HCT116 (cell line): ENCODE measurements at regions not wholly inside any gene's neighbourhood (a gene's known extent, or its start where the extent isn't known, plus 50 kb on each side); places are given as distances from the start of the nearest gene placed in this dataset.

Experiments used
- ATAC-seq: fragments of 200-7000 bp; cut with Tn5 transposase; 2 replicates; pipeline ENCODE4 v1.9.1; 2020; ENCODE audit warnings: mild to moderate bottlenecking, moderate library complexity
- BruUV-seq: library from RNA; stranded (reverse); fragments of 400-500 nt; replicated peaks from 2 replicates; lab custom pipeline; 2021; lab: Mats Ljungman, UMichigan
- CTCF ChIA-PET: fragments of 300-600 bp; sonication (Branson Sonifier 250); formaldehyde crosslinking; loops from one replicate; lab custom pipeline; 2021; ENCODE audit warnings: antibody characterized with exemption; lab: Charles Lee
- POLR2A ChIA-PET: fragments of 300-600, 350-600 bp; sonication (Branson Sonifier 250); formaldehyde crosslinking; loops from one replicate; lab custom pipeline; 2021; ENCODE audit warnings: antibody characterized with exemption; lab: Charles Lee
- RAD21 ChIA-PET, 2 experiments: fragments of 300-600 bp; sonication (Branson Sonifier 250); formaldehyde crosslinking; loops; one replicate each; lab custom pipeline; 2023; ENCODE audit warnings: low total read pairs in 2 of 2; ENCODE audit not compliant: uncharacterized antibody in 2 of 2, unreplicated experiment in 2 of 2, low non-redundant PET in 1 of 2; lab: Charles Lee
- DNase-seq: peaks from one replicate; pipeline ENCODE4 v3.0.0-alpha.2; 2010; ENCODE audit warnings: low read depth, low spot score
- H2AFZ ChIP-seq: fragments of 200-600 bp; shearing (Covaris generic), sonication (generic); 2 replicates; pipeline ENCODE4 v1.6.1; 2017; ENCODE audit warnings: low read depth, mixed run types, mixed read lengths, antibody characterized with exemption, low read length; ENCODE audit not compliant: poor library complexity, severe bottlenecking
- H3K27ac ChIP-seq: 2 replicates; pipeline ENCODE4 v1.5.1; 2012; ENCODE audit warnings: low read depth, low read length
- H3K27me3 ChIP-seq: fragments of 200-600 bp; sonication (generic); 2 replicates; pipeline ENCODE4 v1.6.1; 2016; ENCODE audit warnings: mixed run types, low read length, mixed read lengths; ENCODE audit not compliant: insufficient read depth
- H3K36me3 ChIP-seq, 2 experiments: fragments of 200-500 bp in 1 of 2; fragments of 200-600 bp in 1 of 2; sonication (Bioruptor generic) in 1 of 2; sonication (generic) in 1 of 2; 2 replicates each; pipeline versions ENCODE4 v1.5.1 to v1.6.1; 2014 to 2016; ENCODE audit warnings: low read length in 2 of 2, inconsistent platforms in 1 of 2, mixed read lengths in 1 of 2, mixed run types in 1 of 2; ENCODE audit not compliant: insufficient read depth in 2 of 2, control insufficient read depth in 1 of 2
- H3K4me1 ChIP-seq, 2 experiments: fragments of 200-600 bp in 1 of 2; sonication (generic) in 1 of 2; 2 replicates each; pipeline versions ENCODE4 v1.5.1 to v1.6.1; 2012 to 2017; ENCODE audit warnings: low read length in 2 of 2, inconsistent platforms in 1 of 2, mild to moderate bottlenecking in 1 of 2, mixed read lengths in 1 of 2, mixed run types in 1 of 2, moderate library complexity in 1 of 2; ENCODE audit not compliant: insufficient read depth in 2 of 2, control insufficient read depth in 1 of 2
- H3K4me2 ChIP-seq: fragments of 200-600 bp; sonication (generic); 2 replicates; pipeline ENCODE4 v1.6.1; 2017; ENCODE audit warnings: mixed run types, low read length, mixed read lengths
- H3K4me3 ChIP-seq, 2 experiments: fragments of 200-600 bp in 1 of 2; sonication (generic) in 1 of 2; replicated peaks in 1 of 2; 2 replicates each; pipeline ENCODE4 v1.5.1; 2011 to 2016; ENCODE audit warnings: low read length in 2 of 2, control low read depth in 1 of 2, low read depth in 1 of 2, mild to moderate bottlenecking in 1 of 2, mixed read lengths in 1 of 2, mixed run types in 1 of 2
- H3K79me2 ChIP-seq: fragments of 200-600 bp; sonication (generic); 2 replicates; pipeline ENCODE4 v1.6.1; 2017; ENCODE audit warnings: mild to moderate bottlenecking, mixed run types, low read length, moderate library complexity, mixed read lengths; ENCODE audit not compliant: insufficient read depth
- H3K9ac ChIP-seq: fragments of 200-600 bp; sonication (generic); 2 replicates; pipeline ENCODE4 v1.6.1; 2016; ENCODE audit warnings: low read length, mixed read lengths
- H3K9me2 ChIP-seq: fragments of 200-600 bp; sonication (generic), shearing (Covaris generic); 2 replicates; pipeline ENCODE4 v1.6.1; 2017; ENCODE audit warnings: mixed run types, mild to moderate bottlenecking, moderate library complexity; ENCODE audit not compliant: insufficient read depth
- H3K9me3 ChIP-seq, 2 experiments: fragments of 200-500 bp in 1 of 2; fragments of 200-600 bp in 1 of 2; sonication (Bioruptor generic) in 1 of 2; sonication (generic) in 1 of 2; 2 replicates each; pipeline ENCODE4 v1.6.1; 2014 to 2017; ENCODE audit warnings: low read length in 2 of 2, mixed read lengths in 2 of 2, inconsistent platforms in 1 of 2, low read depth in 1 of 2, mild to moderate bottlenecking in 1 of 2, mixed run types in 1 of 2, moderate library complexity in 1 of 2; ENCODE audit not compliant: control insufficient read depth in 1 of 2, insufficient read depth in 1 of 2
- H4K20me1 ChIP-seq: fragments of 200-600 bp; sonication (generic), shearing (Covaris generic); 2 replicates; pipeline ENCODE4 v1.6.1; 2017; ENCODE audit warnings: mixed run types, mild to moderate bottlenecking, moderate library complexity; ENCODE audit not compliant: insufficient read depth
- ATF3 ChIP-seq: IDR thresholded peaks from 2 replicates; pipeline ENCODE4 v1.6.1; 2012
- CBX3 ChIP-seq: IDR thresholded peaks from 2 replicates; pipeline ENCODE4 v1.6.1; 2012; ENCODE audit warnings: low read depth
- CEBPB ChIP-seq: IDR thresholded peaks from 2 replicates; pipeline ENCODE4 v1.6.1; 2012; ENCODE audit warnings: low read depth
- CTCF ChIP-seq, 3 experiments: fragments of 200-600 bp in 1 of 3; sonication (generic) in 1 of 3; IDR thresholded peaks in 2 of 3; conservative IDR thresholded peaks in 1 of 3; 2 replicates each; pipeline ENCODE4 v1.5.1; 2012 to 2017; ENCODE audit warnings: low read depth in 2 of 3, low read length in 2 of 3, antibody characterized with exemption in 1 of 3, borderline replicate concordance in 1 of 3, control low read depth in 1 of 3, mild to moderate bottlenecking in 1 of 3, mixed read lengths in 1 of 3, mixed run types in 1 of 3, moderate library complexity in 1 of 3; ENCODE audit not compliant: insufficient read depth in 1 of 3
- EGR1 ChIP-seq: IDR thresholded peaks from 2 replicates; pipeline ENCODE4 v1.6.1; 2012; ENCODE audit warnings: low read depth
- EZH2phosphoT487 ChIP-seq: fragments of 200-600 bp; IDR thresholded peaks from 2 replicates; pipeline ENCODE4 v1.6.1; 2018; ENCODE audit warnings: antibody characterized with exemption, borderline replicate concordance
- POLR2A ChIP-seq: IDR thresholded peaks from 2 replicates; pipeline ENCODE4 v1.7.0; 2011; ENCODE audit warnings: borderline replicate concordance; ENCODE audit not compliant: insufficient read depth, insufficient read length; ENCODE audit errors: extremely low read depth
- POLR2AphosphoS5 ChIP-seq: IDR thresholded peaks from 2 replicates; pipeline ENCODE4 v1.6.1; 2011; ENCODE audit warnings: mild to moderate bottlenecking, low read depth, low read length, moderate library complexity
- RAD21 ChIP-seq: IDR thresholded peaks from 2 replicates; pipeline ENCODE4 v1.6.1; 2012; ENCODE audit warnings: low read depth, mild to moderate bottlenecking
- SRF ChIP-seq: IDR thresholded peaks from 2 replicates; pipeline ENCODE4 v1.6.1; 2012; ENCODE audit warnings: low read depth
- ZFX ChIP-seq: fragments of 450-650 bp; IDR thresholded peaks from 2 replicates; pipeline ENCODE4 v1.6.1; 2017
- ZNF274 ChIP-seq: fragments of 200-500 bp; sonication (Bioruptor generic); IDR thresholded peaks from 2 replicates; pipeline ENCODE4 v1.6.1; 2014; ENCODE audit warnings: mild to moderate bottlenecking, low read depth, low read length, inconsistent platforms
- intact Hi-C: fragments of 100-400 bp; cut with micrococcal nuclease; formaldehyde crosslinking; loops from 2 replicates; pipeline ENCODE4 v1.10.0; 2022
- TF ChIP-seq, protein P1 (sequence below): IDR thresholded peaks from 2 replicates; pipeline ENCODE4 v1.6.1; 2011; ENCODE audit warnings: mild to moderate bottlenecking, low read length, moderate library complexity; ENCODE audit not compliant: insufficient replicate concordance; ENCODE audit errors: extremely low read depth
- TF ChIP-seq, protein P2 (sequence below): IDR thresholded peaks from 2 replicates; pipeline ENCODE4 v1.6.1; 2012; ENCODE audit warnings: low read depth

DNA sequence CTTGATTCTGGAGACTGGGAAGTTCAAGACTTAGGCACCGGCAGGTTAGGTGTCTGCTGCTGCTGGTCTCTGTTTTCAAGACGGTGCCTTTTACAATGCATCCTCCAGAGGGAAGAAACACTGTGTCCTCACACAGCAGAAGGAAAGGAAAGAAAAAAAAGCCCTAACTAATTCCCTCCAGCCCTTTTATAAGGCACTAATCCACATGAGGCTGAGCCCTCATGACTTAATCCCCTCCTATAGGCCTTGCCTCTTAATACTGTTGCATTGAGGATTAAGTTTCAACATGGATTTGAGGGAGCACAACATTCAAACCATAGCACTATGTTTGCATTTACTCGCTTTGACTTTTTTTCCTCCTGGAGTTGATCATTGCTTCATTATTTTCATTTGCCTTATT, 585.9 kb downstream of the TLR4 start (continued):
- TF ChIP-seq ZNF274, result no peak
- TF ChIP-seq, all 23 proteins: peak for 0

DNA sequence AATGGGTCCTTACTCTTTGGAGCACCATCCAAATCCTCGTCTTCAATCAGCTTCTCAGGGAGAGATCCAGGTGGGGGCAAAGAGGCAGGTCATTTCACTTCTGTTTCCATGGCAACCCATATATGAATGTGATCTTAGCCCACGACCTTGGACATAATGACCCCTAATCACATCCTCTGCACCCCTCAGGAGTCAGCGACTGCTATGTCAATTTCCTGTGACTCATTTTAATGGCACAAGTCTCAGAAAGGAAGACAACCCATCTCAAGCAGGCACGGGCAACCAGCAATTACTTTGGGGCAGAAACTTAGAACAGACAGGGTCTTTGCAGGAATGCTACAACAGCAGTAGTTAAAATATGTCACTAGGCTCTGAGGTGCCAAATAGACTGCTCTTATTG, 591.2 kb downstream of the TLR4 start:
- H4K20me1 ChIP-seq, result no peaks in the 10 kb centered on the region
- H3K36me3 ChIP-seq, result no peaks in the 10 kb centered on the region
- no peaks in the 10 kb centered on the region for H3K9me2 ChIP-seq
- ChIA-PET CTCF (no interaction called here), POLR2A (no interaction called here), RAD21 (no interaction called here)
- no peaks in the 10 kb centered on the region for H3K4me1 ChIP-seq
- no peaks in the 10 kb centered on the region for H3K27me3 ChIP-seq
- ATAC-seq (no peak), DNase-seq (no peak)
- no peak for TF ChIP-seq ZFX
- no peak for TF ChIP-seq CTCF (IDR thresholded peaks at IDR 0.05 in 2 of 3, conservative IDR thresholded peaks at IDR 0.05 in 1 of 3; ENCODE audit: borderline replicate concordance in 1 of 3, insufficient read depth in 1 of 3, low read depth in 2 of 3, low read length in 2 of 3)
- no peak for TF ChIP-seq POLR2AphosphoS5
- TF ChIP-seq, protein P1, sequence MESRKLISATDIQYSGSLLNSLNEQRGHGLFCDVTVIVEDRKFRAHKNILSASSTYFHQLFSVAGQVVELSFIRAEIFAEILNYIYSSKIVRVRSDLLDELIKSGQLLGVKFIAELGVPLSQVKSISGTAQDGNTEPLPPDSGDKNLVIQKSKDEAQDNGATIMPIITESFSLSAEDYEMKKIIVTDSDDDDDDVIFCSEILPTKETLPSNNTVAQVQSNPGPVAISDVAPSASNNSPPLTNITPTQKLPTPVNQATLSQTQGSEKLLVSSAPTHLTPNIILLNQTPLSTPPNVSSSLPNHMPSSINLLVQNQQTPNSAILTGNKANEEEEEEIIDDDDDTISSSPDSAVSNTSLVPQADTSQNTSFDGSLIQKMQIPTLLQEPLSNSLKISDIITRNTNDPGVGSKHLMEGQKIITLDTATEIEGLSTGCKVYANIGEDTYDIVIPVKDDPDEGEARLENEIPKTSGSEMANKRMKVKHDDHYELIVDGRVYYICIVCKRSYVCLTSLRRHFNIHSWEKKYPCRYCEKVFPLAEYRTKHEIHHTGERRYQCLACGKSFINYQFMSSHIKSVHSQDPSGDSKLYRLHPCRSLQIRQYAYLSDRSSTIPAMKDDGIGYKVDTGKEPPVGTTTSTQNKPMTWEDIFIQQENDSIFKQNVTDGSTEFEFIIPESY, result no peak
- TF ChIP-seq CEBPB, result no peak
- TF ChIP-seq ZNF274, result no peak
- no peak for TF ChIP-seq RAD21
- no peak for TF ChIP-seq EGR1
- no peak for TF ChIP-seq EZH2phosphoT487
- no peak for TF ChIP-seq ATF3
- TF ChIP-seq, protein P2, sequence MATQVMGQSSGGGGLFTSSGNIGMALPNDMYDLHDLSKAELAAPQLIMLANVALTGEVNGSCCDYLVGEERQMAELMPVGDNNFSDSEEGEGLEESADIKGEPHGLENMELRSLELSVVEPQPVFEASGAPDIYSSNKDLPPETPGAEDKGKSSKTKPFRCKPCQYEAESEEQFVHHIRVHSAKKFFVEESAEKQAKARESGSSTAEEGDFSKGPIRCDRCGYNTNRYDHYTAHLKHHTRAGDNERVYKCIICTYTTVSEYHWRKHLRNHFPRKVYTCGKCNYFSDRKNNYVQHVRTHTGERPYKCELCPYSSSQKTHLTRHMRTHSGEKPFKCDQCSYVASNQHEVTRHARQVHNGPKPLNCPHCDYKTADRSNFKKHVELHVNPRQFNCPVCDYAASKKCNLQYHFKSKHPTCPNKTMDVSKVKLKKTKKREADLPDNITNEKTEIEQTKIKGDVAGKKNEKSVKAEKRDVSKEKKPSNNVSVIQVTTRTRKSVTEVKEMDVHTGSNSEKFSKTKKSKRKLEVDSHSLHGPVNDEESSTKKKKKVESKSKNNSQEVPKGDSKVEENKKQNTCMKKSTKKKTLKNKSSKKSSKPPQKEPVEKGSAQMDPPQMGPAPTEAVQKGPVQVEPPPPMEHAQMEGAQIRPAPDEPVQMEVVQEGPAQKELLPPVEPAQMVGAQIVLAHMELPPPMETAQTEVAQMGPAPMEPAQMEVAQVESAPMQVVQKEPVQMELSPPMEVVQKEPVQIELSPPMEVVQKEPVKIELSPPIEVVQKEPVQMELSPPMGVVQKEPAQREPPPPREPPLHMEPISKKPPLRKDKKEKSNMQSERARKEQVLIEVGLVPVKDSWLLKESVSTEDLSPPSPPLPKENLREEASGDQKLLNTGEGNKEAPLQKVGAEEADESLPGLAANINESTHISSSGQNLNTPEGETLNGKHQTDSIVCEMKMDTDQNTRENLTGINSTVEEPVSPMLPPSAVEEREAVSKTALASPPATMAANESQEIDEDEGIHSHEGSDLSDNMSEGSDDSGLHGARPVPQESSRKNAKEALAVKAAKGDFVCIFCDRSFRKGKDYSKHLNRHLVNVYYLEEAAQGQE, result no peak
- no peak for TF ChIP-seq POLR2A
- TF ChIP-seq SRF, result no peak
- no peak for TF ChIP-seq CBX3
- no peak overlapping the region for H2AFZ ChIP-seq
- H3K27ac ChIP-seq, result no peak overlapping the region
- no peaks in the 10 kb centered on the region for H3K79me2 ChIP-seq
- intact Hi-C loops, result no loop called here
- H3K4me3 ChIP-seq, result no peak overlapping the region
- no peak overlapping the region for H3K4me2 ChIP-seq
- H3K9ac ChIP-seq, result no peak overlapping the region
- H3K9me3 ChIP-seq, result peaks cover 12 to 13% of the 10 kb centered on the region in 2 experiments; a peak in 2 of 4 replicates
- no TSS peak for BruUV-seq
